GM23338 (cell line): ENCODE measurements at regions not wholly inside any gene's neighbourhood (a gene's known extent, or its start where the extent isn't known, plus 50 kb on each side); places are given as distances from the start of the nearest gene placed in this dataset.

Source experiments
- ATAC-seq: fragments of 200-7000 bp; cut with Tn5 transposase; 3 replicates; pipeline ENCODE4 v1.9.1; 2020
- DNase-seq: peaks from one replicate; pipeline ENCODE4 v3.0.0-alpha.2; 2015; ENCODE audit warnings: low spot score
- H2AFZ ChIP-seq: fragments of 200-600 bp; sonication (generic); 2 replicates; pipeline ENCODE4 v1.8.0; 2016; ENCODE audit warnings: antibody characterized with exemption, mild to moderate bottlenecking, moderate library complexity
- H3F3A ChIP-seq: fragments of 200-600 bp; sonication (generic); replicated peaks from 2 replicates; pipeline ENCODE4 v1.8.0; 2017; ENCODE audit warnings: antibody characterized with exemption, mixed run types, low read depth
- H3K27ac ChIP-seq: fragments of 200-600 bp; sonication (generic); 2 replicates; pipeline ENCODE4 v1.6.1; 2016; ENCODE audit warnings: low read depth
- H3K27me3 ChIP-seq: fragments of 200-600 bp; sonication (generic); 2 replicates; pipeline ENCODE4 v1.8.0; 2016; ENCODE audit warnings: mild to moderate bottlenecking, mixed run types, moderate library complexity; ENCODE audit not compliant: insufficient read depth
- H3K36me3 ChIP-seq: fragments of 200-600 bp; sonication (generic); 2 replicates; pipeline ENCODE4 v1.8.0; 2016; ENCODE audit warnings: mild to moderate bottlenecking; ENCODE audit not compliant: insufficient read depth
- H3K4me1 ChIP-seq: fragments of 200-600 bp; sonication (generic); 2 replicates; pipeline ENCODE4 v1.8.0; 2016; ENCODE audit warnings: mild to moderate bottlenecking, moderate library complexity; ENCODE audit not compliant: insufficient read depth
- H3K4me2 ChIP-seq: fragments of 200-600 bp; sonication (generic); 2 replicates; pipeline ENCODE4 v1.7.1; 2017; ENCODE audit warnings: mixed run types
- H3K4me3 ChIP-seq: fragments of 200-600 bp; sonication (generic); 2 replicates; pipeline ENCODE4 v1.6.1; 2016; ENCODE audit warnings: mixed run types
- H3K79me2 ChIP-seq: fragments of 200-600 bp; sonication (generic); replicated peaks from 2 replicates; pipeline ENCODE4 v1.8.0; 2017; ENCODE audit warnings: mild to moderate bottlenecking; ENCODE audit not compliant: insufficient read depth
- H3K9me2 ChIP-seq: fragments of 200-600 bp; sonication (generic); 2 replicates; pipeline ENCODE4 v1.8.0; 2017; ENCODE audit not compliant: insufficient read depth
- H4K20me1 ChIP-seq: fragments of 200-600 bp; sonication (generic); replicated peaks from 2 replicates; pipeline ENCODE4 v1.8.0; 2017; ENCODE audit warnings: mild to moderate bottlenecking; ENCODE audit not compliant: insufficient read depth
- H3K27ac Mint-ChIP-seq: 2 replicates; pipeline ENCODE4 v1.8.0; 2020; ENCODE audit warnings: inconsistent platforms, mild to moderate bottlenecking, moderate library complexity, mixed read lengths
- H3K27me3 Mint-ChIP-seq: 3 replicates; pipeline ENCODE4 v1.8.0; 2022; ENCODE audit warnings: low read depth, mild to moderate bottlenecking, moderate library complexity, mixed read lengths, inconsistent platforms; ENCODE audit not compliant: insufficient read depth, poor library complexity
- H3K36me3 Mint-ChIP-seq: 3 replicates; pipeline ENCODE4 v1.8.0; 2021; ENCODE audit warnings: low read depth, mild to moderate bottlenecking, inconsistent platforms, moderate library complexity, mixed read lengths
- H3K4me1 Mint-ChIP-seq: 3 replicates; pipeline ENCODE4 v1.8.0; 2020; ENCODE audit warnings: mild to moderate bottlenecking, inconsistent platforms, mixed read lengths
- H3K4me3 Mint-ChIP-seq: 3 replicates; pipeline ENCODE4 v1.8.0; 2021; ENCODE audit warnings: moderate library complexity, mild to moderate bottlenecking, inconsistent platforms, mixed read lengths
- H3K9me3 Mint-ChIP-seq: 3 replicates; pipeline ENCODE4 v1.8.0; 2020; ENCODE audit warnings: moderate library complexity, mild to moderate bottlenecking, inconsistent platforms, mixed read lengths
- CREB1 ChIP-seq: fragments of 250-450 bp; sonication (Bioruptor Pico); IDR thresholded peaks from 2 replicates; pipeline ENCODE4 v1.5.0; 2020; ENCODE audit warnings: low read depth, mild to moderate bottlenecking, moderate library complexity
- EZH2 ChIP-seq: fragments of 200-600 bp; sonication (generic); IDR thresholded peaks from one replicate; pipeline ENCODE4 v1.8.0; 2017; ENCODE audit warnings: antibody characterized with exemption, mild to moderate bottlenecking, low read depth; ENCODE audit not compliant: unreplicated experiment
- JUNB ChIP-seq: IDR thresholded peaks from one replicate; pipeline ENCODE4 v1.6.1; 2016; ENCODE audit warnings: antibody characterized with exemption; ENCODE audit not compliant: unreplicated experiment
- NANOG ChIP-seq: IDR thresholded peaks from 2 replicates; pipeline ENCODE4 v1.6.1; 2016; ENCODE audit warnings: antibody characterized with exemption, borderline replicate concordance
- POLR2AphosphoS5 ChIP-seq: IDR thresholded peaks from 2 replicates; pipeline ENCODE4 v1.6.1; 2016; ENCODE audit warnings: antibody characterized with exemption, low read depth
- STAT1 ChIP-seq: IDR thresholded peaks from one replicate; pipeline ENCODE4 v1.6.1; 2016; ENCODE audit warnings: antibody characterized with exemption; ENCODE audit not compliant: unreplicated experiment
- ZNF114 ChIP-seq: fragments of 250-450 bp; sonication (Bioruptor Pico); IDR thresholded peaks from 2 replicates; pipeline ENCODE4 v1.5.0; 2020; ENCODE audit warnings: mild to moderate bottlenecking, moderate library complexity
- ZNF331 ChIP-seq: fragments of 250-450 bp; sonication (Bioruptor Pico); IDR thresholded peaks from 2 replicates; pipeline ENCODE4 v1.5.0; 2020; ENCODE audit warnings: low read depth, mild to moderate bottlenecking, moderate library complexity
- TF ChIP-seq, protein P1 (sequence below), 2 experiments: fragments of 200-600 bp in 1 of 2; sonication (generic) in 1 of 2; conservative IDR thresholded peaks; 2 replicates each; pipeline versions ENCODE4 v1.5.1 to v1.6.1; 2016 to 2017; ENCODE audit warnings: antibody characterized with exemption in 2 of 2, low read depth in 2 of 2, mild to moderate bottlenecking in 2 of 2, moderate library complexity in 1 of 2
- TF ChIP-seq, protein P2 (sequence below): fragments of 250-450 bp; sonication (Bioruptor Pico); IDR thresholded peaks from 2 replicates; pipeline ENCODE4 v1.5.0; 2020; ENCODE audit warnings: mild to moderate bottlenecking, moderate library complexity
- TF ChIP-seq, protein P3 (sequence below): IDR thresholded peaks from 2 replicates; pipeline ENCODE4 v1.6.1; 2016; ENCODE audit warnings: antibody characterized with exemption
- TF ChIP-seq, protein P4 (sequence below): IDR thresholded peaks from one replicate; pipeline ENCODE4 v1.6.1; 2018; ENCODE audit warnings: antibody characterized with exemption; ENCODE audit not compliant: unreplicated experiment

DNA sequence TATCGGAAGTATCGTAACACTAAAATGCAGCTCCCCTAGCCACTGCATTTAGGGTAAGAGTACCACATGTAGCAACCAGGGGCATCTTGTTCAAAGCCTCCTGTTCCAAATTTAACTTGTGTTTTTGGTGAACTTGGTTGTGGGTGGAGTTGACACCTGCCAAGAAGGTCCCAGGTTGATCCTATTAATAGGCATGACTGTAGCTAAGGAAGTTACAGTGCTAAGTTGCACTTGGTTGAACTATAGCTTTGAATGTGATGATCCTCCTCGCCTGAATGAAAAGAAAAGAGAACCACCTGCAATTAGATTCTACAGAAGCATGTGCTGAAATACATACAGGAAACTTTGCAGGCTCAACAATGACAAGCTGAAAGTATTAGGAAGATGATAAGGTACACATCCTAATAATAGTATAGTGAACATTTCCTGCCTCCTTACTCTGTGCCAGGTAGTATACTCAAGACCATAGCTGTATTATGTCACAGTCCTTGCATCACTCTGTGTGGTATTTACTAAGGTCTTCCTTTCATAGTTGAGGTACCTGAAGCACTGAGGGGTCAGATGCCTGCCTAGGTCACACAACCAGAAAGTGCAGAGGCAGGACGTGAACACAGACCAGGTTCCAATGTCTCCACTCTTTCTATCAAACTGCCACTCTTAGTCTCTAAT lies 64.5 kb upstream of the PIP5K1B start:
- Histone ChIP-seq H3F3A (no peaks in the 10 kb centered on the region), H3K4me3 (no peak overlapping the region), H3K79me2 (no peaks in the 10 kb centered on the region), H3K4me1 (no peaks in the 10 kb centered on the region), H4K20me1 (no peaks in the 10 kb centered on the region), H3K36me3 (no peaks in the 10 kb centered on the region), H2AFZ (no peak overlapping the region), H3K4me2 (no peak overlapping the region), H3K9me2 (peaks cover 5% of the 10 kb centered on the region; the same call in 1 of the 2 replicates), H3K27ac (no peak overlapping the region), H3K27me3 (no peaks in the 10 kb centered on the region)
- H3K4me1 Mint-ChIP-seq: peaks cover 5% of the 10 kb centered on the region
- no peak for DNase-seq
- TF ChIP-seq STAT1: no peak
- no peak for TF ChIP-seq ZNF114 (CRISPR knock-in tag)
- TF ChIP-seq, protein P1, sequence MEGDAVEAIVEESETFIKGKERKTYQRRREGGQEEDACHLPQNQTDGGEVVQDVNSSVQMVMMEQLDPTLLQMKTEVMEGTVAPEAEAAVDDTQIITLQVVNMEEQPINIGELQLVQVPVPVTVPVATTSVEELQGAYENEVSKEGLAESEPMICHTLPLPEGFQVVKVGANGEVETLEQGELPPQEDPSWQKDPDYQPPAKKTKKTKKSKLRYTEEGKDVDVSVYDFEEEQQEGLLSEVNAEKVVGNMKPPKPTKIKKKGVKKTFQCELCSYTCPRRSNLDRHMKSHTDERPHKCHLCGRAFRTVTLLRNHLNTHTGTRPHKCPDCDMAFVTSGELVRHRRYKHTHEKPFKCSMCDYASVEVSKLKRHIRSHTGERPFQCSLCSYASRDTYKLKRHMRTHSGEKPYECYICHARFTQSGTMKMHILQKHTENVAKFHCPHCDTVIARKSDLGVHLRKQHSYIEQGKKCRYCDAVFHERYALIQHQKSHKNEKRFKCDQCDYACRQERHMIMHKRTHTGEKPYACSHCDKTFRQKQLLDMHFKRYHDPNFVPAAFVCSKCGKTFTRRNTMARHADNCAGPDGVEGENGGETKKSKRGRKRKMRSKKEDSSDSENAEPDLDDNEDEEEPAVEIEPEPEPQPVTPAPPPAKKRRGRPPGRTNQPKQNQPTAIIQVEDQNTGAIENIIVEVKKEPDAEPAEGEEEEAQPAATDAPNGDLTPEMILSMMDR (conservative IDR thresholded peaks at IDR 0.05; ENCODE audit: low read depth in 2 of 2): no peak
- no peak for TF ChIP-seq NANOG
- TF ChIP-seq, protein P2, sequence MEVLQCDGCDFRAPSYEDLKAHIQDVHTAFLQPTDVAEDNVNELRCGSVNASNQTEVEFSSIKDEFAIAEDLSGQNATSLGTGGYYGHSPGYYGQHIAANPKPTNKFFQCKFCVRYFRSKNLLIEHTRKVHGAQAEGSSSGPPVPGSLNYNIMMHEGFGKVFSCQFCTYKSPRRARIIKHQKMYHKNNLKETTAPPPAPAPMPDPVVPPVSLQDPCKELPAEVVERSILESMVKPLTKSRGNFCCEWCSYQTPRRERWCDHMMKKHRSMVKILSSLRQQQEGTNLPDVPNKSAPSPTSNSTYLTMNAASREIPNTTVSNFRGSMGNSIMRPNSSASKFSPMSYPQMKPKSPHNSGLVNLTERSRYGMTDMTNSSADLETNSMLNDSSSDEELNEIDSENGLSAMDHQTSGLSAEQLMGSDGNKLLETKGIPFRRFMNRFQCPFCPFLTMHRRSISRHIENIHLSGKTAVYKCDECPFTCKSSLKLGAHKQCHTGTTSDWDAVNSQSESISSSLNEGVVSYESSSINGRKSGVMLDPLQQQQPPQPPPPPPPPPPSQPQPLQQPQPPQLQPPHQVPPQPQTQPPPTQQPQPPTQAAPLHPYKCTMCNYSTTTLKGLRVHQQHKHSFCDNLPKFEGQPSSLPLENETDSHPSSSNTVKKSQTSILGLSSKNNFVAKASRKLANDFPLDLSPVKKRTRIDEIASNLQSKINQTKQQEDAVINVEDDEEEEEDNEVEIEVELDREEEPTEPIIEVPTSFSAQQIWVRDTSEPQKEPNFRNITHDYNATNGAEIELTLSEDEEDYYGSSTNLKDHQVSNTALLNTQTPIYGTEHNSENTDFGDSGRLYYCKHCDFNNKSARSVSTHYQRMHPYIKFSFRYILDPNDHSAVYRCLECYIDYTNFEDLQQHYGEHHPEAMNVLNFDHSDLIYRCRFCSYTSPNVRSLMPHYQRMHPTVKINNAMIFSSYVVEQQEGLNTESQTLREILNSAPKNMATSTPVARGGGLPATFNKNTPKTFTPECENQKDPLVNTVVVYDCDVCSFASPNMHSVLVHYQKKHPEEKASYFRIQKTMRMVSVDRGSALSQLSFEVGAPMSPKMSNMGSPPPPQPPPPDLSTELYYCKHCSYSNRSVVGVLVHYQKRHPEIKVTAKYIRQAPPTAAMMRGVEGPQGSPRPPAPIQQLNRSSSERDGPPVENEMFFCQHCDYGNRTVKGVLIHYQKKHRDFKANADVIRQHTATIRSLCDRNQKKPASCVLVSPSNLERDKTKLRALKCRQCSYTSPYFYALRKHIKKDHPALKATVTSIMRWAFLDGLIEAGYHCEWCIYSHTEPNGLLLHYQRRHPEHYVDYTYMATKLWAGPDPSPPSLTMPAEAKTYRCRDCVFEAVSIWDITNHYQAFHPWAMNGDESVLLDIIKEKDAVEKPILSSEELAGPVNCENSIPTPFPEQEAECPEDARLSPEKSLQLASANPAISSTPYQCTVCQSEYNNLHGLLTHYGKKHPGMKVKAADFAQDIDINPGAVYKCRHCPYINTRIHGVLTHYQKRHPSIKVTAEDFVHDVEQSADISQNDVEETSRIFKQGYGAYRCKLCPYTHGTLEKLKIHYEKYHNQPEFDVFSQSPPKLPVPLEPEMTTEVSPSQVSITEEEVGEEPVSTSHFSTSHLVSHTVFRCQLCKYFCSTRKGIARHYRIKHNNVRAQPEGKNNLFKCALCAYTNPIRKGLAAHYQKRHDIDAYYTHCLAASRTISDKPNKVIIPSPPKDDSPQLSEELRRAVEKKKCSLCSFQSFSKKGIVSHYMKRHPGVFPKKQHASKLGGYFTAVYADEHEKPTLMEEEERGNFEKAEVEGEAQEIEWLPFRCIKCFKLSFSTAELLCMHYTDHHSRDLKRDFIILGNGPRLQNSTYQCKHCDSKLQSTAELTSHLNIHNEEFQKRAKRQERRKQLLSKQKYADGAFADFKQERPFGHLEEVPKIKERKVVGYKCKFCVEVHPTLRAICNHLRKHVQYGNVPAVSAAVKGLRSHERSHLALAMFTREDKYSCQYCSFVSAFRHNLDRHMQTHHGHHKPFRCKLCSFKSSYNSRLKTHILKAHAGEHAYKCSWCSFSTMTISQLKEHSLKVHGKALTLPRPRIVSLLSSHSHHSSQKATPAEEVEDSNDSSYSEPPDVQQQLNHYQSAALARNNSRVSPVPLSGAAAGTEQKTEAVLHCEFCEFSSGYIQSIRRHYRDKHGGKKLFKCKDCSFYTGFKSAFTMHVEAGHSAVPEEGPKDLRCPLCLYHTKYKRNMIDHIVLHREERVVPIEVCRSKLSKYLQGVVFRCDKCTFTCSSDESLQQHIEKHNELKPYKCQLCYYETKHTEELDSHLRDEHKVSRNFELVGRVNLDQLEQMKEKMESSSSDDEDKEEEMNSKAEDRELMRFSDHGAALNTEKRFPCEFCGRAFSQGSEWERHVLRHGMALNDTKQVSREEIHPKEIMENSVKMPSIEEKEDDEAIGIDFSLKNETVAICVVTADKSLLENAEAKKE: no peak
- no peak for TF ChIP-seq CREB1 (CRISPR knock-in tag)
- TF ChIP-seq JUNB: no peak
- TF ChIP-seq POLR2AphosphoS5: no peak
- TF ChIP-seq ZNF331 (CRISPR knock-in tag): no peak
- TF ChIP-seq, protein P3, sequence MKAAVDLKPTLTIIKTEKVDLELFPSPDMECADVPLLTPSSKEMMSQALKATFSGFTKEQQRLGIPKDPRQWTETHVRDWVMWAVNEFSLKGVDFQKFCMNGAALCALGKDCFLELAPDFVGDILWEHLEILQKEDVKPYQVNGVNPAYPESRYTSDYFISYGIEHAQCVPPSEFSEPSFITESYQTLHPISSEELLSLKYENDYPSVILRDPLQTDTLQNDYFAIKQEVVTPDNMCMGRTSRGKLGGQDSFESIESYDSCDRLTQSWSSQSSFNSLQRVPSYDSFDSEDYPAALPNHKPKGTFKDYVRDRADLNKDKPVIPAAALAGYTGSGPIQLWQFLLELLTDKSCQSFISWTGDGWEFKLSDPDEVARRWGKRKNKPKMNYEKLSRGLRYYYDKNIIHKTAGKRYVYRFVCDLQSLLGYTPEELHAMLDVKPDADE: no peak
- TF ChIP-seq, protein P4, sequence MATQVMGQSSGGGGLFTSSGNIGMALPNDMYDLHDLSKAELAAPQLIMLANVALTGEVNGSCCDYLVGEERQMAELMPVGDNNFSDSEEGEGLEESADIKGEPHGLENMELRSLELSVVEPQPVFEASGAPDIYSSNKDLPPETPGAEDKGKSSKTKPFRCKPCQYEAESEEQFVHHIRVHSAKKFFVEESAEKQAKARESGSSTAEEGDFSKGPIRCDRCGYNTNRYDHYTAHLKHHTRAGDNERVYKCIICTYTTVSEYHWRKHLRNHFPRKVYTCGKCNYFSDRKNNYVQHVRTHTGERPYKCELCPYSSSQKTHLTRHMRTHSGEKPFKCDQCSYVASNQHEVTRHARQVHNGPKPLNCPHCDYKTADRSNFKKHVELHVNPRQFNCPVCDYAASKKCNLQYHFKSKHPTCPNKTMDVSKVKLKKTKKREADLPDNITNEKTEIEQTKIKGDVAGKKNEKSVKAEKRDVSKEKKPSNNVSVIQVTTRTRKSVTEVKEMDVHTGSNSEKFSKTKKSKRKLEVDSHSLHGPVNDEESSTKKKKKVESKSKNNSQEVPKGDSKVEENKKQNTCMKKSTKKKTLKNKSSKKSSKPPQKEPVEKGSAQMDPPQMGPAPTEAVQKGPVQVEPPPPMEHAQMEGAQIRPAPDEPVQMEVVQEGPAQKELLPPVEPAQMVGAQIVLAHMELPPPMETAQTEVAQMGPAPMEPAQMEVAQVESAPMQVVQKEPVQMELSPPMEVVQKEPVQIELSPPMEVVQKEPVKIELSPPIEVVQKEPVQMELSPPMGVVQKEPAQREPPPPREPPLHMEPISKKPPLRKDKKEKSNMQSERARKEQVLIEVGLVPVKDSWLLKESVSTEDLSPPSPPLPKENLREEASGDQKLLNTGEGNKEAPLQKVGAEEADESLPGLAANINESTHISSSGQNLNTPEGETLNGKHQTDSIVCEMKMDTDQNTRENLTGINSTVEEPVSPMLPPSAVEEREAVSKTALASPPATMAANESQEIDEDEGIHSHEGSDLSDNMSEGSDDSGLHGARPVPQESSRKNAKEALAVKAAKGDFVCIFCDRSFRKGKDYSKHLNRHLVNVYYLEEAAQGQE: no peak
- no peak for TF ChIP-seq EZH2
- H3K9me3 Mint-ChIP-seq: no peaks in the 10 kb centered on the region
- H3K27ac Mint-ChIP-seq: no peak overlapping the region
- H3K36me3 Mint-ChIP-seq: no peaks in the 10 kb centered on the region
- ATAC-seq: no peak
- H3K27me3 Mint-ChIP-seq: no peaks in the 10 kb centered on the region
- no peak overlapping the region for H3K4me3 Mint-ChIP-seq
